ENCODE measurements at regions not wholly inside any gene's neighbourhood (a gene's known extent, or its start where the extent isn't known, plus 50 kb on each side); places are given as distances from the start of the nearest gene placed in this dataset.

GRCh38 chr13:55493297-55493696 is 1647.4 kb upstream of the PRR20A start:
- TF ChIP-seq ZNF76 (tag by site-specific recombination; IDR thresholded peaks at IDR 0.05; ENCODE audit: borderline replicate concordance, low read depth): no peak
- TF ChIP-seq MYNN (tag by site-specific recombination; IDR thresholded peaks at IDR 0.05; ENCODE audit: borderline replicate concordance): no peak
- no peak for TF ChIP-seq RBAK (tag by site-specific recombination; IDR thresholded peaks at IDR 0.05)
- TF ChIP-seq ZBTB7A (tag by site-specific recombination; IDR thresholded peaks at IDR 0.05; ENCODE audit: low read depth): no peak
- no peak for TF ChIP-seq CTCF (tag by site-specific recombination; IDR thresholded peaks at IDR 0.05)
- TF ChIP-seq ZNF221 (tag by site-specific recombination; IDR thresholded peaks at IDR 0.05; ENCODE audit: borderline replicate concordance): no peak
- TF ChIP-seq ZNF274 (IDR thresholded peaks at IDR 0.05; ENCODE audit: low read length): no peak
- no peak for TF ChIP-seq ZNF274 (tag by site-specific recombination; IDR thresholded peaks at IDR 0.05; ENCODE audit: borderline replicate concordance)
- TF ChIP-seq ZBTB11 (tag by site-specific recombination; conservative IDR thresholded peaks at IDR 0.05; ENCODE audit: low read depth): no peak
- TF ChIP-seq ZNF501 (tag by site-specific recombination; IDR thresholded peaks at IDR 0.05): no peak
- no peak for TF ChIP-seq TCF7L2 (IDR thresholded peaks at IDR 0.05; ENCODE audit: borderline replicate concordance, low read depth, low read length)
- TF ChIP-seq KLF10 (tag by site-specific recombination; IDR thresholded peaks at IDR 0.05): no peak
- no peak for TF ChIP-seq ZNF248 (tag by site-specific recombination; IDR thresholded peaks at IDR 0.05)
